ENCODE measurements at regions not wholly inside any gene's neighbourhood (a gene's known extent, or its start where the extent isn't known, plus 50 kb on each side); places are given as distances from the start of the nearest gene placed in this dataset.

- no peak overlapping the region for H3K4me2 ChIP-seq (ENCODE audit: low read length)
- no peak overlapping the region for H3K9ac ChIP-seq (ENCODE audit: low read length)
- H3K36me3 ChIP-seq (ENCODE audit: low read depth, low read length): no peaks in the 10 kb centered on the region
- H3K79me2 ChIP-seq (ENCODE audit: low read length): no peaks in the 10 kb centered on the region
- H3K9me3 ChIP-seq (ENCODE audit: low read length): no peaks in the 10 kb centered on the region
- no peaks in the 10 kb centered on the region for H3F3A ChIP-seq (ENCODE audit: low read length, unreplicated experiment)
- intact Hi-C loops (cut with micrococcal nuclease): no loop called here
- peaks cover 3% of the 10 kb centered on the region; the same call in 1 of the 2 replicates for H3K4me1 ChIP-seq (ENCODE audit: insufficient read depth, low read length)
- no peaks in the 10 kb centered on the region for H3K27me3 ChIP-seq (ENCODE audit: low read length)
- ATAC-seq: no peak
- ChIA-PET CTCF (no interaction called here), POLR2A (ENCODE audit: unreplicated experiment) (no interaction called here)
- TF ChIP-seq CTCF (conservative IDR thresholded peaks at IDR 0.05; ENCODE audit: low read depth, low read length) (no peak), EZH2phosphoT487 (IDR thresholded peaks at IDR 0.05; ENCODE audit: borderline replicate concordance, low read length) (no peak), EZH2 (IDR thresholded peaks at IDR 0.05; ENCODE audit: low read length, unreplicated experiment) (no peak)
- no peak overlapping the region for H3K4me3 ChIP-seq (ENCODE audit: low read length)
- H2AFZ ChIP-seq (ENCODE audit: low read length): 0 out of 2 replicates have a peak overlapping the region, but pooled peaks have one; percentile 26
- H3K27ac ChIP-seq (ENCODE audit: low read length): no peak overlapping the region
- DNase-seq: no peak
- no peaks in the 10 kb centered on the region for H4K20me1 ChIP-seq (ENCODE audit: low read length)
- no peaks in the 10 kb centered on the region for H3K9me2 ChIP-seq (replicated peaks; ENCODE audit: low read length)
- BruUV-seq (replicated peaks): no TSS peak
Observed at GRCh38 chr10:107437921-107438320, 273.4 kb upstream of the SORCS1 start.

- CTCF ChIA-PET: no interaction called here
- H3K4me3 ChIP-seq (ENCODE audit: low read length): no peak overlapping the region
- H3K4me2 ChIP-seq (ENCODE audit: low read length): no peak overlapping the region
- H3K36me3 ChIP-seq (ENCODE audit: low read depth, low read length): no peaks in the 10 kb centered on the region
- H3K79me2 ChIP-seq (ENCODE audit: low read length): no peaks in the 10 kb centered on the region
- no peaks in the 10 kb centered on the region for H3K9me3 ChIP-seq (ENCODE audit: low read length)
- no peaks in the 10 kb centered on the region for H3K9me2 ChIP-seq (replicated peaks; ENCODE audit: low read length)
- BruUV-seq (replicated peaks): no TSS peak
- H3K27me3 ChIP-seq (ENCODE audit: low read length): no peaks in the 10 kb centered on the region
- H3K9ac ChIP-seq (ENCODE audit: low read length): no peak overlapping the region
- TF ChIP-seq EZH2phosphoT487 (IDR thresholded peaks at IDR 0.05; ENCODE audit: borderline replicate concordance, low read length) (no peak), CTCF (conservative IDR thresholded peaks at IDR 0.05; ENCODE audit: low read depth, low read length) (no peak), EZH2 (IDR thresholded peaks at IDR 0.05; ENCODE audit: low read length, unreplicated experiment) (no peak)
- H4K20me1 ChIP-seq (ENCODE audit: low read length): no peaks in the 10 kb centered on the region
- H2AFZ ChIP-seq (ENCODE audit: low read length): 0 out of 2 replicates have a peak overlapping the region, but pooled peaks have one; percentile 71
- no peak overlapping the region for H3K27ac ChIP-seq (ENCODE audit: low read length)
- POLR2A ChIA-PET (ENCODE audit: unreplicated experiment): no interaction called here
- intact Hi-C loops (cut with micrococcal nuclease): no loop called here
- no peaks in the 10 kb centered on the region for H3F3A ChIP-seq (ENCODE audit: low read length, unreplicated experiment)
- no peaks in the 10 kb centered on the region for H3K4me1 ChIP-seq (ENCODE audit: insufficient read depth, low read length)
- no peak for DNase-seq
- ATAC-seq: no peak
Observed at GRCh38 chr10:107436568-107436967, 272.1 kb upstream of the SORCS1 start.

GRCh38 chr10:107434854-107435253 lies 270.3 kb upstream of the SORCS1 start:
- intact Hi-C loops (cut with micrococcal nuclease): no loop called here
- Histone ChIP-seq H3K36me3 (ENCODE audit: low read depth, low read length) (no peaks in the 10 kb centered on the region), H3K9me2 (replicated peaks; ENCODE audit: low read length) (no peaks in the 10 kb centered on the region), H3K9me3 (ENCODE audit: low read length) (no peaks in the 10 kb centered on the region), H3K79me2 (ENCODE audit: low read length) (no peaks in the 10 kb centered on the region), H4K20me1 (ENCODE audit: low read length) (no peaks in the 10 kb centered on the region), H3F3A (ENCODE audit: low read length, unreplicated experiment) (no peaks in the 10 kb centered on the region), H3K4me3 (ENCODE audit: low read length) (no peak overlapping the region), H3K9ac (ENCODE audit: low read length) (no peak overlapping the region), H3K4me2 (ENCODE audit: low read length) (no peak overlapping the region), H3K27me3 (ENCODE audit: low read length) (no peaks in the 10 kb centered on the region), H3K27ac (ENCODE audit: low read length) (no peak overlapping the region), H3K4me1 (ENCODE audit: insufficient read depth, low read length) (no peaks in the 10 kb centered on the region), H2AFZ (ENCODE audit: low read length) (0 out of 2 replicates have a peak overlapping the region, but pooled peaks have one; percentile 71)
- TF ChIP-seq EZH2phosphoT487 (IDR thresholded peaks at IDR 0.05; ENCODE audit: borderline replicate concordance, low read length) (no peak), CTCF (conservative IDR thresholded peaks at IDR 0.05; ENCODE audit: low read depth, low read length) (no peak), EZH2 (IDR thresholded peaks at IDR 0.05; ENCODE audit: low read length, unreplicated experiment) (no peak)
- BruUV-seq (replicated peaks): no TSS peak
- no peak for DNase-seq
- ATAC-seq: no peak
- ChIA-PET CTCF (no interaction called here), POLR2A (ENCODE audit: unreplicated experiment) (no interaction called here)
